Central memory CD8-positive, alpha-beta T cell (primary cell): ENCODE measurements at regions not wholly inside any gene's neighbourhood (a gene's known extent, or its start where the extent isn't known, plus 50 kb on each side); places are given as distances from the start of the nearest gene placed in this dataset.

Source experiments
- ATAC-seq: fragments of 150-1000 bp; cut with Tn5 transposase; replicated peaks from 2 replicates; pipeline ENCODE4 v1.10.0; 2022; ENCODE audit warnings: mild to moderate bottlenecking, moderate FRiP score, moderate number of reproducible peaks; ENCODE audit not compliant: poor library complexity, severe bottlenecking; ENCODE audit errors: extremely low read depth
- DNase-seq, 2 donors: peaks; one replicate each; pipeline ENCODE4 v3.0.0; 2021; ENCODE audit warnings: low spot score in 2 of 2
- H3K27ac Mint-ChIP-seq: one replicate; pipeline ENCODE4 v1.8.0; 2022; ENCODE audit warnings: low read depth, mild to moderate bottlenecking, moderate library complexity, mixed read lengths
- H3K27me3 Mint-ChIP-seq: one replicate; pipeline ENCODE4 v1.8.0; 2022; ENCODE audit warnings: mixed read lengths
- H3K36me3 Mint-ChIP-seq: one replicate; pipeline ENCODE4 v1.8.0; 2022; ENCODE audit warnings: mild to moderate bottlenecking, moderate library complexity, mixed read lengths; ENCODE audit not compliant: insufficient read depth
- H3K4me1 Mint-ChIP-seq: one replicate; pipeline ENCODE4 v1.8.0; 2022; ENCODE audit warnings: mixed read lengths
- H3K4me3 Mint-ChIP-seq: one replicate; pipeline ENCODE4 v1.8.0; 2022; ENCODE audit warnings: mild to moderate bottlenecking, moderate library complexity, mixed read lengths
- H3K9me3 Mint-ChIP-seq: one replicate; pipeline ENCODE4 v1.8.0; 2022; ENCODE audit warnings: mixed read lengths

DNA sequence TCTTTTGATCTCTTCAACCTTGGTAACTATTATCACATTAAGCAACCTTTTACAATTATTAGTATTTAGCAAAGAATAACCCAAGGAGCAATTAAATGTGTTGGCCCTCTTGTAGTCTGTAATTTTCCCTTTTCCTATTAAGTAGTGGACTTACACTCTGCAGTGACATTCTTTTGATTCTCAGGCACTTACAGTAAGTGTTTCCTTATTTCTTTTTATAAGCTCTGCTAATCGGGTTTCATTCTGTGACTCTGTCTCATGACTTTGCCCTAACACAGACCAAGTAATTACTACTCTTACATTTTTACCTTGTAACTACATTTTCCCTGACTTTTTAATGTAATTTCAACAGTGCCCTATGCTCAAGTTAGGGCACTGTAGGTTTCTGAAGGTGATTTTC is 104.0 kb upstream of the EPHA7 start:
- no peak for ATAC-seq
- Mint-ChIP-seq H3K36me3 (peaks cover 1% of the 10 kb centered on the region), H3K9me3 (peaks cover 4% of the 10 kb centered on the region), H3K4me3 (no peak overlapping the region), H3K27me3 (no peaks in the 10 kb centered on the region), H3K4me1 (no peaks in the 10 kb centered on the region), H3K27ac (no peak overlapping the region)
- no peak for DNase-seq

DNA sequence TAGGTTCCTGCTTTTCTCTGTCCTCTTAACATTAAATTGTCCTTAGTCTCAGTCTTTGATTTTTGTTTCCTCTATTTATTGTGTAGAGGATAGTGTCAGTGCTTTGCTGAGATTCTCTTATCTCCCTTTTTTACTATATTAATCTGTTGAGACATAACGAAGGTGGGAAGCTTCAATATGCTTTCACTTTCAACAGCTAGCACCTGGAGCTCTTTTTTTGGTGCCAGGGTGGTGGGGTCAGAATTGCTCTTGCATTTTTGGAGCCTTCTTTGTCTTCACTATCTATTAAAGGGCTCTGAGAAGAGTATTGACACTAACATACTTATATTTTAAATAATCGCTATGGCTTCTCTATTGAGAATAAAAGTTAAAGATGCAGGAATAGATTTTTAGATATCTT is 97.1 kb upstream of the EPHA7 start:
- Mint-ChIP-seq H3K36me3 (peaks cover 1% of the 10 kb centered on the region), H3K4me1 (no peaks in the 10 kb centered on the region), H3K27me3 (no peaks in the 10 kb centered on the region), H3K4me3 (no peak overlapping the region), H3K9me3 (peaks cover 13% of the 10 kb centered on the region), H3K27ac (no peak overlapping the region)
- DNase-seq = no peak
- ATAC-seq = no peak

DNA sequence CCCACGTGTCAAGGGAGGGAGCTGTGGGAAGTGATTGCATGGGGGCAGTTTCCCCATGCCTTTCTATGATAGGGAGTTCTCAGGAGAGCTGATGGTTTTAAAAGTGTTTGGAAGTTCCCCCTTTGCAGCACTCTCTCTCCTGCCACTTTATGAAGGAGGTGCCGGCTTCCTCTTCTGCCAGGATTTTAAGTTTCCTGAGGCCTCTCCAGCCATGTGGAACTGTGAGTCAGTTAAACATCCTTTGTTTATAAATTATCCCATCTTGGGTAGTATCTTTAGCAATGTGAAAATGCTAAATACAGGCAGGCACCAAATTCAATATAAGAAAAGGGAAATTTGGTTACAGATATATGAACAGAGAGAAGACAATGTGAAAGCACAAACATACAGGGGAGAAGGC is 96.4 kb upstream of the EPHA7 start:
- H3K4me3 Mint-ChIP-seq = no peak overlapping the region
- ATAC-seq = no peak
- H3K27me3 Mint-ChIP-seq = no peaks in the 10 kb centered on the region
- H3K36me3 Mint-ChIP-seq = no peaks in the 10 kb centered on the region
- DNase-seq = no peak
- no peak overlapping the region for H3K27ac Mint-ChIP-seq
- no peaks in the 10 kb centered on the region for H3K4me1 Mint-ChIP-seq
- peaks cover 13% of the 10 kb centered on the region for H3K9me3 Mint-ChIP-seq

DNA sequence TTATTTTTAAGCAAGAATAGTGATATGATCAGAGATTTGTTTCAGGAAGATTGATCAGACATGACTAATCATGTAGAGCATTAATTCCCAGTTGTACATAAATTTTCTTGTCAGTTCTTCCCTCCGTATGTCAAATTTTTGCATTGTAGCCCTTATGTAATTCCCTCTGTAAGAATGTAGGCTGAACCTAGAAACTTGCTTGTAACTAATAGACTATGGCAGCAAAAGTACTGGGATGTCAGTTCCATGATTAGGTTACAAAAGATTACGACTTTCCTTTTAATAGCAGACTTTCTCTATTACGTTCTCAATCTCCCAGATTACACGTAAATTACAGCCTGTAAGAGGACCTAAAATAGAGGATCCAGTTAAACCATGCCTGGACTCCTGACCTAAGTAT is 79.4 kb upstream of the EPHA7 start:
- ATAC-seq (no peak), DNase-seq (no peak)
- no peaks in the 10 kb centered on the region for H3K36me3 Mint-ChIP-seq
- H3K9me3 Mint-ChIP-seq = peaks cover 24% of the 10 kb centered on the region
- H3K4me1 Mint-ChIP-seq = no peaks in the 10 kb centered on the region
- no peak overlapping the region for H3K4me3 Mint-ChIP-seq
- H3K27ac Mint-ChIP-seq = no peak overlapping the region
- no peaks in the 10 kb centered on the region for H3K27me3 Mint-ChIP-seq

DNA sequence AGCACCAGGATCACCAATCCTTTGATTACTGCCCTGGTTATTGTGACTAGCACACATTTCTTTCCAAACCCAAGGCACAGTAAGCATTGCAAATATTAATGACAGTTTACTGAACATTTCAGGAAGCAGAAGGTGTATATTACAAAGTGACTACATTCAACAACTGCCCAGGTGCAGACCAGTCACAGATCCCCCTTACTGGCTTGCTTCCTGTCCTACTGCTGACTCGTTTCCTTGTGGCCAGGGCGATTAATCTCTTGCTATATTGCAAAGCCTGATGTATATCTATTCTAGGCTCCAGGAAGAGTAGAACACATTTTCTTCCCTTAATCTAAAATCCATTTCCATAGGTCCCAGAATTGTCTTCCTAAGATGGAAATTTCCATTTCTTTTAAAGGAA is 77.2 kb upstream of the EPHA7 start:
- no peaks in the 10 kb centered on the region for H3K36me3 Mint-ChIP-seq

DNA sequence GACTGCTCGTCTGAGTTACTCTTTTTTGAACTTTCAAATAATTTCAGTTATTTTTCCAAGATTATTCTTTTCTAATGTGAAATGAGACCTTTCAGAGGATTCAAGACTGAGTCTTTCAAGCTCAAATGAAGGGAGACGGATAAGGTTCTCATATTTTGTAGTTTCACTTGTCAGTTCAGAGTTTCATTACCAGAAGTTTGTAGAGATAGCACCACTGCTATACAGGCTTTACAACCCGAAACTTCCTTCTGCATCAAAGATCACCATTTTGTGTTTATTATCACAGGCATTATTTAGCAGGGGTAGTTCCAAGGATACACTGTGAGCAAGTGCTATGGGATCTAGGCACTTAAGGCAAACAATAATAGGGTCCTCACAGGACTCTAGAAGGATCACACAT is 74.7 kb upstream of the EPHA7 start:
- no peak overlapping the region for H3K27ac Mint-ChIP-seq
- DNase-seq = no peak
- no peaks in the 10 kb centered on the region for H3K4me1 Mint-ChIP-seq
- no peaks in the 10 kb centered on the region for H3K36me3 Mint-ChIP-seq
- H3K9me3 Mint-ChIP-seq = peaks cover 18% of the 10 kb centered on the region
- H3K4me3 Mint-ChIP-seq = no peak overlapping the region
- ATAC-seq = no peak
- H3K27me3 Mint-ChIP-seq = no peaks in the 10 kb centered on the region

More for the DNA sequence above, 77.2 kb upstream of the EPHA7 start:
- no peaks in the 10 kb centered on the region for H3K4me1 Mint-ChIP-seq
- H3K4me3 Mint-ChIP-seq = no peak overlapping the region
- DNase-seq (no peak), ATAC-seq (no peak)
- H3K9me3 Mint-ChIP-seq = peaks cover 20% of the 10 kb centered on the region
- no peak overlapping the region for H3K27ac Mint-ChIP-seq
- H3K27me3 Mint-ChIP-seq = no peaks in the 10 kb centered on the region

DNA sequence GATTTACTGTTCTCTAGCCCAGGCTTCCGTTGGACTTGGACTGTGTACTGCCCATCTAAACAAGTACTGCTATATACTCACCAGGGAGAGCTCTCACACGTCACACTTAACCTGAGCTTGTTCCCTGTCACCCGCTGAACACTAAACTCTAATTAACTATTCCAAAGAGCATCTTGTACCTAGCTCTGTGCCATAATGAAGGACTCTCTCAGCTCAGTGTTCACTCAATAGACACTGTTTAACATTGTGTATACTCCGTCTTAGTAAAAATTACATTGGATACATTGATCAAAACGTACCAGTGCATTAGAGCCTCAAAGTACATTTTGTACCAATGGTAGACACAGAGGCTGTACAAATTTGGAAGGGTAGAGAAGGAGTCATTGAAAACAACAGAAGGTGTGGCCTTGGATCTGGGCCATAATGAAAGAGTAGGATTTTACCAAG is 55.4 kb upstream of the EPHA7 start:
- Mint-ChIP-seq H3K36me3 (no peaks in the 10 kb centered on the region), H3K27ac (no peak overlapping the region), H3K4me1 (no peaks in the 10 kb centered on the region), H3K27me3 (no peaks in the 10 kb centered on the region), H3K9me3 (peaks cover 10% of the 10 kb centered on the region), H3K4me3 (no peak overlapping the region)
- ATAC-seq (no peak), DNase-seq (no peak)

DNA sequence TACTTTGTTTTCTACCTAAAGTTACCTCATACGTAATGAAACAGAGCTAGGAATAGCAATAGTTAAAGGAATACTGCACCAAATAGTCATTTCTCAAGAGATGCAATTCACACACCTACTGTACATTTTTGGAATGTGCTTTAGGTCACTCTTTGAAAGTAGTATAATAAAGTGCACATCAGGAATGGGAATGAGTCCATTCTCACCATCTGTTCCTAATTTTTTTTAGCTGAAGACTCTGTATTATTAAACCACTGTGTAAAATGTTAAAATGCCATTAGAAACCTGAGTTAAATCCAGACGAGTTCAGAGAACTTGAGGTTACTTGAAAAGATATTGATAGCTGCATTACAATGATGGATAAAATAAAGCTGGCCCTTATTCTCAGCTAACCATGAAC is 51.9 kb upstream of the EPHA7 start:
- ATAC-seq (no peak), DNase-seq (no peak)
- Mint-ChIP-seq H3K4me3 (no peak overlapping the region), H3K36me3 (no peaks in the 10 kb centered on the region), H3K27ac (no peak overlapping the region), H3K4me1 (no peaks in the 10 kb centered on the region), H3K27me3 (no peaks in the 10 kb centered on the region), H3K9me3 (peaks cover 10% of the 10 kb centered on the region)
